NCI-H1092 (cell line): ENCODE measurements at regions not wholly inside any gene's neighbourhood (a gene's known extent, or its start where the extent isn't known, plus 50 kb on each side); places are given as distances from the start of the nearest gene placed in this dataset.
"Not testable (repeated sequence)": the region's sequence is repeated elsewhere in the genome, so short reads cannot be mapped to it uniquely, and the experiment has no call there.

Experiments
- DNase-seq: peaks from one replicate; lab custom pipeline; 2025; lab: John Stamatoyannopoulos, UW

GRCh38 chr4:62460329-62460728, 1260.2 kb downstream of the ADGRL3 start:
- no peak for DNase-seq

GRCh38 chr4:62457356-62457755, 1257.2 kb downstream of the ADGRL3 start:
- DNase-seq = no peak

GRCh38 chr4:62455871-62456270, 1255.7 kb downstream of the ADGRL3 start:
- no peak for DNase-seq

- no peak for DNase-seq
These were observed 1254.4 kb downstream of the ADGRL3 start for GRCh38 chr4:62454535-62454934.

- no peak for DNase-seq
These were observed 1250.6 kb downstream of the ADGRL3 start for GRCh38 chr4:62450740-62451139.

GRCh38 chr4:62449538-62449937, 1249.4 kb downstream of the ADGRL3 start:
- no peak for DNase-seq

- no peak for DNase-seq
These were observed 1248.8 kb downstream of the ADGRL3 start for GRCh38 chr4:62448911-62449310.

- DNase-seq = no peak
These were observed 1238.9 kb downstream of the ADGRL3 start for GRCh38 chr4:62439051-62439450.

- DNase-seq = no peak
These were observed 1234.8 kb downstream of the ADGRL3 start for GRCh38 chr4:62434921-62435320.

- DNase-seq = not testable (repeated sequence)
These were observed 1231.5 kb downstream of the ADGRL3 start for GRCh38 chr4:62431513-62432231.

- no peak for DNase-seq
These were observed 1229.2 kb downstream of the ADGRL3 start for GRCh38 chr4:62429297-62429696.

- DNase-seq = no peak
These were observed 1215.1 kb downstream of the ADGRL3 start for GRCh38 chr4:62415256-62415655.

GRCh38 chr4:62414563-62414962, 1214.4 kb downstream of the ADGRL3 start:
- no peak for DNase-seq

- DNase-seq = no peak
These were observed 1210.4 kb downstream of the ADGRL3 start for GRCh38 chr4:62410371-62411003.

- DNase-seq = no peak
These were observed 1208.3 kb downstream of the ADGRL3 start for GRCh38 chr4:62408454-62408853.

GRCh38 chr4:62407534-62407933, 1207.4 kb downstream of the ADGRL3 start:
- DNase-seq = no peak

- no peak for DNase-seq
These were observed 1202.1 kb downstream of the ADGRL3 start for GRCh38 chr4:62402088-62402806.

GRCh38 chr4:62399242-62399641, 1199.1 kb downstream of the ADGRL3 start:
- DNase-seq = no peak

- no peak for DNase-seq
These were observed 1198.2 kb downstream of the ADGRL3 start for GRCh38 chr4:62398318-62398717.

- DNase-seq = no peak
These were observed 1194.6 kb downstream of the ADGRL3 start for GRCh38 chr4:62394766-62395165.

- DNase-seq = no peak
These were observed 1187.7 kb downstream of the ADGRL3 start for GRCh38 chr4:62387808-62388207.

GRCh38 chr4:62377700-62378099, 1177.6 kb downstream of the ADGRL3 start:
- no peak for DNase-seq

GRCh38 chr4:62377245-62377644, 1177.1 kb downstream of the ADGRL3 start:
- DNase-seq = no peak
